ENCODE measurements at regions not wholly inside any gene's neighbourhood (a gene's known extent, or its start where the extent isn't known, plus 50 kb on each side); places are given as distances from the start of the nearest gene placed in this dataset.

DNA sequence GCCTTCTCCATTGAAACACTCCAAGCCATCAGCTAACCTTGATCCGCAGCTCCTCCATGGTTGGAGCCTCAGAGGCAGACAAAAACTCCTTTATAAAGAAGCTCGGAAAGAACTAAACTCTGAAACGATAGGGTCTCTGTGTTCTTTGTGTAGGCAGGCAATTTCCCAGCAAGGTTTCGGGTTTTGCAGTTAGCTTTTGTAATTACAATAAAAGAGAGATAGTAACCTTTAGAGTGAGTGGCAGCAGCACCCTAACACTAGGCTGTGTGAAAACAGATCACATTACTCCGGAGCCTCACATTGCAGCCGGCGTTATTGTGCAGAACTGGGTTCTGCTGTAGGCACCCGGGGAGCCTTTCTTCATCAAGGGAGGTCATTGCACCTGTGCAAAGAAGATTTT is 115.8 kb upstream of the MAP3K1 start:
- TF ChIP-seq POLR2AphosphoS5 (IDR thresholded peaks at IDR 0.05; ENCODE audit: low read depth, low read length) = no peak
- no peak for TF ChIP-seq TAF1 (IDR thresholded peaks at IDR 0.05; ENCODE audit: borderline replicate concordance, insufficient read depth, low read length)

Data from PFSK-1 (cell line).